Upper lobe of left lung (tissue), 4 donors: ENCODE measurements at regions not wholly inside any gene's neighbourhood (a gene's known extent, or its start where the extent isn't known, plus 50 kb on each side); places are given as distances from the start of the nearest gene placed in this dataset.

Source experiments
- CTCF ChIP-seq, 6 experiments: fragments of 450-650 bp in 4 of 6; fragments of 200-600 bp in 2 of 6; sonication (generic) in 2 of 6; IDR thresholded peaks; one replicate each; pipeline ENCODE4 v1.5.1; 2016 to 2019; ENCODE audit warnings: antibody characterized with exemption in 6 of 6
- EP300 ChIP-seq, 4 donors: sonication (generic); formaldehyde crosslinking; IDR thresholded peaks; one replicate each; pipeline ENCODE4 v1.5.1; 2017; ENCODE audit warnings: antibody characterized with exemption in 4 of 4, control low read depth in 2 of 4
- POLR2A ChIP-seq, 4 donors: fragments of 450-650 bp; IDR thresholded peaks; one replicate each; pipeline ENCODE4 v1.5.1; 2016 to 2017; ENCODE audit warnings: antibody characterized with exemption in 4 of 4, mild to moderate bottlenecking in 2 of 4

DNA sequence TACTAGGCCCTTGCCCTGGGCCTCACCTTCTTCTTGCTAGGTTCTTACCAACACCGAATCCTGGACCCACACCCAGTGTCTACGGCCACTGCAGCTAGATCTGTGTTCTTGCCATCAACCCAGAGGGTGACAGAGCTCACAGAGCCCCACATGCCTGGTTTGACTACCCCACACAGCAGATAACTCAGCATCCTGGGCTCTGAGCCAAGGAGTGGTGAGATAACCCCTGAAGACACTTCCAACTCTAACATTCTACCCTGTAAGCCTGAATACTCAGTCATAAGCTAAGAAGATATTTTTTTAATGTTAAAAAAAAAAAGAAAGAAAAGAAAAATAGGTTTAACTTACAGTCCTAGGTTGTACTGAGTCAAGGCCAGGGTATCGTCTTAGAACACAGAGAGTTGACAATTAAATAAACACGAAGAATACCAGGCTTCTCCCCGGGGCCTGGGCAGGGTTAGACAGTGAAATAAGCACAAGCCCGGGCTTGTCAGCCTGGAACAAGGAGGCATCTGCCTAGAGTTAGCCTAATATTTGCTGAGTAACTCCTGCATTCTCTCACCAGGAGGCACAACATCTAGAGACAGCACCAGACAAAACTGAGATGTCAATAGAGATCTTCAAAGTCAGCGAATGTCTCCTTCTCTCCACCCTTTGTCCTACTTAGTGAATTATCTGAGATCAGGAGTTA, 556.5 kb upstream of the LRRN3 start:
- TF ChIP-seq CTCF (IDR thresholded peaks at IDR 0.05) (no peak), POLR2A (IDR thresholded peaks at IDR 0.05) (no peak), EP300 (IDR thresholded peaks at IDR 0.05) (no peak)
